ENCODE measurements at regions not wholly inside any gene's neighbourhood (a gene's known extent, or its start where the extent isn't known, plus 50 kb on each side); places are given as distances from the start of the nearest gene placed in this dataset.

GRCh38 chr7:50940621-50941020 is 157.9 kb upstream of the GRB10 start:
- H3K9me3 ChIP-seq (ENCODE audit: control insufficient read depth in 4 of 4, low read length in 3 of 4), result peaks cover 0 to 2% (median 0%) of the 10 kb centered on the region in 4 donors
- H3K4me3 ChIP-seq (ENCODE audit: low read depth in 1 of 3, low read length in 3 of 3), result no peak overlapping the region
- H3K36me3 ChIP-seq (ENCODE audit: control insufficient read depth in 4 of 4, insufficient read depth in 3 of 4, low read depth in 1 of 4, low read length in 3 of 4), result no peaks in the 10 kb centered on the region
- no peak overlapping the region for H3K27ac ChIP-seq (ENCODE audit: low read depth in 1 of 2, low read length in 2 of 2)
- TF ChIP-seq EGR1 (IDR thresholded peaks at IDR 0.05; ENCODE audit: low read depth in 2 of 2) (no peak), GABPA (IDR thresholded peaks at IDR 0.05 in 1 of 2, conservative IDR thresholded peaks at IDR 0.05 in 1 of 2) (no peak), HNF4A (conservative IDR thresholded peaks at IDR 0.05) (no peak), TAF1 (conservative IDR thresholded peaks at IDR 0.05) (no peak), FOXA2 (IDR thresholded peaks at IDR 0.05) (no peak)
- WGBS, result 77% methylated on average over 6 of the region's 6 CpGs
- H3K27me3 ChIP-seq (ENCODE audit: control insufficient read depth in 4 of 4, insufficient read depth in 4 of 4, low read length in 3 of 4), result no peaks in the 10 kb centered on the region
- no peak overlapping the region for H3K9ac ChIP-seq (ENCODE audit: low read depth in 1 of 2, low read length in 2 of 2)
- DNase-seq (ENCODE audit: low spot score), result no peak
- peaks cover 0 to 3% (median 0%) of the 10 kb centered on the region in 4 donors for H3K4me1 ChIP-seq (ENCODE audit: control insufficient read depth in 4 of 4, insufficient read depth in 4 of 4, low read length in 3 of 4)

GRCh38 chr7:50939021-50939420 is 156.3 kb upstream of the GRB10 start:
- no peak for TF ChIP-seq RAD21 (IDR thresholded peaks at IDR 0.05)
- TF ChIP-seq FOXA2 (IDR thresholded peaks at IDR 0.05), result no peak
- TF ChIP-seq HNF4G (IDR thresholded peaks at IDR 0.05), result no peak
- TF ChIP-seq ZBTB33 (IDR thresholded peaks at IDR 0.05), result no peak
- TF ChIP-seq REST (IDR thresholded peaks at IDR 0.05), result no peak
- no peak for TF ChIP-seq HNF4A (conservative IDR thresholded peaks at IDR 0.05)
- no peak for TF ChIP-seq ATF3 (IDR thresholded peaks at IDR 0.05)
- TF ChIP-seq NR2F2 (IDR thresholded peaks at IDR 0.05), result no peak
- no peak for TF ChIP-seq SP1 (IDR thresholded peaks at IDR 0.05)
- no peak for TF ChIP-seq EGR1 (IDR thresholded peaks at IDR 0.05; ENCODE audit: low read depth in 2 of 2)
- TF ChIP-seq FOXA1 (IDR thresholded peaks at IDR 0.05), result no peak
- TF ChIP-seq RXRA (IDR thresholded peaks at IDR 0.05), result no peak
- TF ChIP-seq YY1 (IDR thresholded peaks at IDR 0.05), result no peak
- TF ChIP-seq TAF1 (conservative IDR thresholded peaks at IDR 0.05), result no peak
- TF ChIP-seq MAX (IDR thresholded peaks at IDR 0.05), result no peak
- H3K27ac ChIP-seq (ENCODE audit: low read depth in 1 of 2, low read length in 2 of 2), result no peak overlapping the region
- H3K9me3 ChIP-seq (ENCODE audit: control insufficient read depth in 4 of 4, low read length in 3 of 4), result peaks cover 0 to 2% (median 0%) of the 10 kb centered on the region in 4 donors
- H3K4me3 ChIP-seq (ENCODE audit: low read depth in 1 of 3, low read length in 3 of 3), result no peak overlapping the region
- no peaks in the 10 kb centered on the region for H3K36me3 ChIP-seq (ENCODE audit: control insufficient read depth in 4 of 4, insufficient read depth in 3 of 4, low read depth in 1 of 4, low read length in 3 of 4)
- 59% methylated on average over 4 of the region's 4 CpGs for WGBS
- H3K27me3 ChIP-seq (ENCODE audit: control insufficient read depth in 4 of 4, insufficient read depth in 4 of 4, low read length in 3 of 4), result no peaks in the 10 kb centered on the region
- peaks cover 0 to 3% (median 0%) of the 10 kb centered on the region in 4 donors for H3K4me1 ChIP-seq (ENCODE audit: control insufficient read depth in 4 of 4, insufficient read depth in 4 of 4, low read length in 3 of 4)
- DNase-seq (ENCODE audit: low spot score), result no peak
- H3K9ac ChIP-seq (ENCODE audit: low read depth in 1 of 2, low read length in 2 of 2), result no peak overlapping the region

All from liver (tissue), 7 donors.